NCI-H524 treated with DMSO at 0.1 percent for 48 hours (cell line): ENCODE measurements at regions not wholly inside any gene's neighbourhood (a gene's known extent, or its start where the extent isn't known, plus 50 kb on each side); places are given as distances from the start of the nearest gene placed in this dataset.
A peak's percentile ranks its signal among the peaks of the same experiment; 100 is the strongest.
"Not testable (repeated sequence)": the region's sequence is repeated elsewhere in the genome, so short reads cannot be mapped to it uniquely, and the experiment has no call there.

ENCODE experiments used
- DNase-seq: peaks from one replicate; lab custom pipeline; 2025; lab: John Stamatoyannopoulos, UW

- no peak for DNase-seq
Measured at GRCh38 chr6:19976411-19977129, 139.4 kb downstream of the ID4 start.

DNA sequence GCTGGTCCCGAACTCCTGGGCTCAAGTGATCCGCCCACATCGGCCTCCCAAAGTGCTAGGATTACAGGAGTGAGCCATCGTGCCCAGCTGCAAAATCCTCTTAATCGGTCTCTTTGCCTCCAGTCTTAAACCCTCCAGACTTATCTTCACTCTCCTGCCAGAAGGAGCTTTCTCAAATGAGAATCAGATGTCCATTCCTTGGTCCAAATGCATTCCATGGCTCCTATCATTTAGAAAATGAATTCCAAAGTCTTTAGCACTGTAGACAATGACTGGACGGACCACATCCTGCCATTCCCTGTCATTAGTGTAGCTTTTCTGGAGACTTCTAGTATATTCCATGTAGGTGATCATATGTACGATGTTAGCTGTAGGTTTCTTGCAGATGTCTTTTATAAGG lies 141.9 kb downstream of the ID4 start:
- DNase-seq = no peak

- no peak for DNase-seq
Measured at GRCh38 chr6:19979986-19980385, 142.8 kb downstream of the ID4 start.

DNA sequence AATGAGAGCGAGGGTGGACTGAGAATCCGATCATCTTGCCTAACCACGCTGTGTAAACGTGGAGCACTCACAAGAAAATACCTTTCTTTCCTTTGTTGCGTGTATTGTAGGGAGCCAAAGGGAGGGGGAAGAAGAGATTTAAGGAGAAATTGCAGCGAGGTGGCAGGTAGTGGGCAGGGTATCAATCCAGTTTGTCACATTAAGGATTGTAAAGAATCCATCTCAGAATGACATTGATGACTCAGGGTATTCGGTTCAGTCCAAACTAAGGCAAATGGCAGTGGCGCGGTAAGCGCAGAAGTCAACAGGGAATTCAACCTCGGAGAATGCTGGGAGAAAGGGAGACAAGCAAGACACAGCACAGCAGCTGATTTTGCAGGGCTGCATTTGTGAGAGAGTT lies 146.2 kb downstream of the ID4 start:
- DNase-seq = no peak

GRCh38 chr6:19986691-19987438 lies 149.7 kb downstream of the ID4 start:
- DNase-seq = no peak

- no peak for DNase-seq
Measured at GRCh38 chr6:19988555-19988954, 151.4 kb downstream of the ID4 start.

DNA sequence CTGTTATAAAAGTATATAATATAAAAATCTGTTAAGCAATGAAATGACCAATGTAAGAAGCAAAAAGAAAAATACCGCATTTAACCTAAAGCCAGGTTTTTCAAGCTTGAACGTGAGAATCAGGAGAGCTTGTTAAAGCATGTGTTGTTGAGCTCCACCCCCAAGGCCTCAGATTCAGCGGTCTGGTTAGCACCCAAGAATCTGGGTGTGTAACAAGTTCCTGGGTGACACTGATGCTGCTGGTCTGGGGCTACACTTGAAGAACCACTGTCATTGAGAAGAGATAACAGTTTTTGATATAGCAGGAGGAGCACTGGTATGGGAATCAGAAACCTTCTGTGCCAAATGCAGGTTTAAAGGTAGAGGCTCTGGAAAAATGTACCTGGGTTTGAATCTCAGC lies 154.0 kb downstream of the ID4 start:
- no peak for DNase-seq

- no peak for DNase-seq
Measured at GRCh38 chr6:19994909-19995308, 157.7 kb downstream of the ID4 start.

- peak; percentile 95 for DNase-seq
Measured at GRCh38 chr6:19995575-19996257, 158.5 kb downstream of the ID4 start.

DNA sequence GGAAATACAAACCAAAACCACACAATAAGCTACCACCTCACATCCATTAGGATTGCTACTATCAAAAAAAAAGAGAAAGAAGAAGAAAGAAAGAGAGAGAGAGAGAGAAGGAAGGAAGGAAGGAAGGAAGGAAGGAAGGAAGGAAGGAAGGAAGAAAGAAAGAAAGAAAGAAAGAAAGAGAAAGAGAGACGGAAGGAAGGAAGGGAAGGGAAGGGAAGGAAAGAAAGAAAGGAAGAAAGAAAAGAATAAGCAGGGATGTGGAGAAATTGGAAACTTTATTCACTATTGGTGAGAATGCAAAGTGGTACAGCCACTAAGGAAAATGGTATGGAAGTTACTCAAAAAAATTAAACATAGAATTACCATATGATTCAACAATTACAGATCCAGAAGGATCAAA lies 159.9 kb downstream of the ID4 start:
- DNase-seq = no peak

- no peak for DNase-seq
Measured at GRCh38 chr6:19998541-19998940, 161.4 kb downstream of the ID4 start.

- DNase-seq = no peak
Measured at GRCh38 chr6:19999319-20000191, 162.4 kb downstream of the ID4 start.

- no peak for DNase-seq
Measured at GRCh38 chr6:20001286-20001685, 164.1 kb downstream of the ID4 start.

DNA sequence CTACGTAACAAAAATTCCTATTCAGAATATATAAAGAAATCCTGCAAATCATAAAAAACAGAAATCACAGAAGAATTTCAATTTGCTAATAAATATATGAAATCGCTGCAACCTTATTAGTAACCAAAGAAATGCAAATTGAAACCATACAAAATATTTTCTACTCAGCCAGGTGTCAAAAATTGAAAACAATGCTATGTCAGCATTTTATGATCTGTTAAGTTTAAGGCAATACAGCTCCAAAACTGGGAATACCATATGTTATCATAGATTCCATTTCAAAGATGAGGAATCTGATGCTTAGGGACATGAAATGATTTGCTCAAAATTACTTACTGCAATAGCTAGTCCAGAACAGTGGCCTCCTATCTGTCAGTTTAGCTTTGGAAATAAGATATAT lies 168.9 kb downstream of the ID4 start:
- DNase-seq = no peak

GRCh38 chr6:20008131-20008530 lies 171.0 kb downstream of the ID4 start:
- DNase-seq = no peak

DNA sequence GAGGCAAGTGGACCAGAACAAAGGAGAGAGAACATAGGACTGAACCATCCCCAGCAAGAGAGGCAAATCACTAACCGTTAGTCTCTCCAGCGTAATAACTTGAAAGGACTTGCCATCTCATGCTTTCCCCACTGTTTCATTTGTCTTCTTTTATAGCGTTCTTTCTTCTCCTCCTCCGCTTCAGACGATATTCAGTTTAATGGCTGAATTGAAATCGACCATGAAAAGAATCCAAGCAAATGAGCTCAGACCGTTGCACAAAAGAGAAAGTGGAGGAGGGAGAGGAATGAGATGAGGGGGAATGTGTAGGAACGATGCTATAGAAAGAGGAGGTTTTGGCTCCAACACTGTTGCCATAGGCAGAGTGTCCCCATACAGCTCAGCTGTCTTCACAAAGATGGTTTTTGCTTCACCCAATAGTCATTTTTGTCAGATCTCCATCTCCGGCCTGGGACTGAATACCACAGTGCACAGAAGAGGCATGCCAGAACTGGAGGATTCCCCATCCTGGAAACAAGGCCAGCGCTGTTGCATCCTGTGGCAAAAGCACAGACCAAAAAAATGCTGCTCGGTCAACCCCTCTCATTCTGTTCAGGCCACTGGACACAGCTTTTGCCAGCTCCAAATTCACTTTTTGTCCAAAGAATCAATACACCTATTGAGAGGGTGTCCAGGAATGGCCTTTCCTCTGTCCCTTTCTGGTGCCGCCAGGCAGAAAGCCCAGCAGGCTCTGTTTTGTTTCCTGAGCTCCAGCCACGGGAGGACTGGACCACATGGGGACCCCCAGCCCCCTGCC lies 176.1 kb downstream of the ID4 start:
- DNase-seq = no peak

DNA sequence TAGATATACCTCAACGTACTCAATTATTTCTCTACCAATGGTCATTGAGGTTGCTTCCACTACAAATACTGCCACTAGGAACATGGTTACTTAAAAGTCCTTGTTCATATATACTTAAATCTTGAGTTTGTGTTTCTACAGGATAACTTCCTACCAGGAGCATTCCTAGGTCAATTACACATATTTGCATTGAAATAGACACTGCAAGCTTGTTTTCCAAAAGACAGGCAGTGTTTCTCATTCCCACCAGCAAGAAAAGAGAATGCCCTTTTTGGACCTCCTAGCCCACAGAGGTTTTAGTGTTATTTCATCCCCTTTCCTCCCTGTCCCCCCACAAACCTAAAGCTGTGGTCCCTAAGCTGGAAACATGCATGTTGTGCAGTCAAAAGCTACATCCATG lies 177.3 kb downstream of the ID4 start:
- DNase-seq = no peak

DNA sequence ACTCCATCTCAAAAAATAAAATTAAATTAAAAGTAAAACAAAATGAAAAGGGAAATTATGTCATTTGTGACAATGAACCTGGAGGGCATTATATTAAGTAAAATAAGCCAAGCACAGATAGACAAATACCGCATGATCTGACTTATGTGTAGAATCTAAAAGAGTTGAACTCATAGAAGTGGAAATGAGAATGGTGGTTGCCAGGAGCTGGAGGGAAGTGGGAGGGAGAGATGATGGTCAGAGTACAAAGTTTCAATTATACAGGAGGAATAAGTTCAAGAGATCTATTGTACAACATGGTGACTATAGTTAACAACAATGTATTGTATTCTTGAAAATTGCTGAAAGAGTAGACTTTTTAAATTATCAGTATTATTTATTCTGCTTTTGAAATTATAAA lies 183.4 kb downstream of the ID4 start:
- no peak for DNase-seq

DNA sequence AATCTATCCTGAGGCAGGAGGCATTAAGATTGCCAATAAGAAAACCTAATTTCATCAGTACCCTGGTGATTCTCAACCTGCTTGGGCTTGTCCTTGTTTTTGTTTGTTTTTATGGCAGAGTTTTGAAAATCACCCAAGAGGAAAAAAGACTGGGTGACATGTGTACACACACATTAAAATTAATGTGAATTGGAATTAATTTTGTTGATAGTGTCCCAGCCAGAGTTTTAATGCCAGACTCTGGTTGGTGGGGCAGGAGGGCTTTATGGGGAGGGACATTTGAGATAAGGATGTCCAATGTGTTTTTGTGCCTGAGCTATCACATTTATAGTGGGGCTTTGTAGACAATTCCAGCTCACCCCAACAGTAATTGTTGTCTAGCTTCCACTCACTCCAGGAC lies 184.6 kb downstream of the ID4 start:
- no peak for DNase-seq

- not testable (repeated sequence) for DNase-seq
Measured at GRCh38 chr6:20023549-20024315, 186.6 kb downstream of the ID4 start.

GRCh38 chr6:20024316-20024673 lies 187.1 kb downstream of the ID4 start:
- no peak for DNase-seq
